NB4 (cell line): ENCODE measurements at regions not wholly inside any gene's neighbourhood (a gene's known extent, or its start where the extent isn't known, plus 50 kb on each side); places are given as distances from the start of the nearest gene placed in this dataset.

Source experiments
- POLR2A ChIP-seq: IDR thresholded peaks from 2 replicates; pipeline ENCODE4 v1.6.1; 2011; ENCODE audit warnings: mild to moderate bottlenecking; ENCODE audit not compliant: insufficient read length; ENCODE audit errors: extremely low read depth
- TF ChIP-seq, protein P1 (sequence below): IDR thresholded peaks from one replicate; pipeline ENCODE4 v1.5.1; 2012; ENCODE audit warnings: low read depth, low read length
- TF ChIP-seq, protein P2 (sequence below): IDR thresholded peaks from 2 replicates; pipeline ENCODE4 v1.6.1; 2011; ENCODE audit warnings: low read depth, low read length

GRCh38 chr2:226464380-226464779 is 335.2 kb downstream of the IRS1 start:
- TF ChIP-seq, protein P1, sequence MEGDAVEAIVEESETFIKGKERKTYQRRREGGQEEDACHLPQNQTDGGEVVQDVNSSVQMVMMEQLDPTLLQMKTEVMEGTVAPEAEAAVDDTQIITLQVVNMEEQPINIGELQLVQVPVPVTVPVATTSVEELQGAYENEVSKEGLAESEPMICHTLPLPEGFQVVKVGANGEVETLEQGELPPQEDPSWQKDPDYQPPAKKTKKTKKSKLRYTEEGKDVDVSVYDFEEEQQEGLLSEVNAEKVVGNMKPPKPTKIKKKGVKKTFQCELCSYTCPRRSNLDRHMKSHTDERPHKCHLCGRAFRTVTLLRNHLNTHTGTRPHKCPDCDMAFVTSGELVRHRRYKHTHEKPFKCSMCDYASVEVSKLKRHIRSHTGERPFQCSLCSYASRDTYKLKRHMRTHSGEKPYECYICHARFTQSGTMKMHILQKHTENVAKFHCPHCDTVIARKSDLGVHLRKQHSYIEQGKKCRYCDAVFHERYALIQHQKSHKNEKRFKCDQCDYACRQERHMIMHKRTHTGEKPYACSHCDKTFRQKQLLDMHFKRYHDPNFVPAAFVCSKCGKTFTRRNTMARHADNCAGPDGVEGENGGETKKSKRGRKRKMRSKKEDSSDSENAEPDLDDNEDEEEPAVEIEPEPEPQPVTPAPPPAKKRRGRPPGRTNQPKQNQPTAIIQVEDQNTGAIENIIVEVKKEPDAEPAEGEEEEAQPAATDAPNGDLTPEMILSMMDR = no peak
- no peak for TF ChIP-seq POLR2A
- TF ChIP-seq, protein P2, sequence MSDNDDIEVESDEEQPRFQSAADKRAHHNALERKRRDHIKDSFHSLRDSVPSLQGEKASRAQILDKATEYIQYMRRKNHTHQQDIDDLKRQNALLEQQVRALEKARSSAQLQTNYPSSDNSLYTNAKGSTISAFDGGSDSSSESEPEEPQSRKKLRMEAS = no peak
